ENCODE measurements at regions not wholly inside any gene's neighbourhood (a gene's known extent, or its start where the extent isn't known, plus 50 kb on each side); places are given as distances from the start of the nearest gene placed in this dataset.

DNA sequence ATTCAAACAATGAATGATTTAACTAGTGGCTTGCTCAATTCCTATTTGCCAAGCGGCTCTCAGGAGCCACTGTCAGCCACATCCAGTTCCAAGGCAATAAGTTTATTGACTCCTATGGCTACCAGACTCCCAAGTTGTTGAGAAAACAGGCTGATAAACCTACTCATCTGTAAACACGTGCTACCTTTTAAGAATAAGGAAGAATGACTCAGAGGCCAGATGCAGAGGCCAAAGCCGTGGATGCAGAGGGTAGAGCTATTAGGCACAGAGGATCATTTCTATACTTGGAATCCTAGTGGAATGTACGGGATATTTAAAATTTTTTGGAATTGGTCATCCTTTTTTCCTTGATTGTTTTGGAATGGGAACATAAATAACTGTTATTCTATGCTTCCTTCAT is 1921.1 kb downstream of the OLFM4 start (continued):
- TF ChIP-seq, protein P1, sequence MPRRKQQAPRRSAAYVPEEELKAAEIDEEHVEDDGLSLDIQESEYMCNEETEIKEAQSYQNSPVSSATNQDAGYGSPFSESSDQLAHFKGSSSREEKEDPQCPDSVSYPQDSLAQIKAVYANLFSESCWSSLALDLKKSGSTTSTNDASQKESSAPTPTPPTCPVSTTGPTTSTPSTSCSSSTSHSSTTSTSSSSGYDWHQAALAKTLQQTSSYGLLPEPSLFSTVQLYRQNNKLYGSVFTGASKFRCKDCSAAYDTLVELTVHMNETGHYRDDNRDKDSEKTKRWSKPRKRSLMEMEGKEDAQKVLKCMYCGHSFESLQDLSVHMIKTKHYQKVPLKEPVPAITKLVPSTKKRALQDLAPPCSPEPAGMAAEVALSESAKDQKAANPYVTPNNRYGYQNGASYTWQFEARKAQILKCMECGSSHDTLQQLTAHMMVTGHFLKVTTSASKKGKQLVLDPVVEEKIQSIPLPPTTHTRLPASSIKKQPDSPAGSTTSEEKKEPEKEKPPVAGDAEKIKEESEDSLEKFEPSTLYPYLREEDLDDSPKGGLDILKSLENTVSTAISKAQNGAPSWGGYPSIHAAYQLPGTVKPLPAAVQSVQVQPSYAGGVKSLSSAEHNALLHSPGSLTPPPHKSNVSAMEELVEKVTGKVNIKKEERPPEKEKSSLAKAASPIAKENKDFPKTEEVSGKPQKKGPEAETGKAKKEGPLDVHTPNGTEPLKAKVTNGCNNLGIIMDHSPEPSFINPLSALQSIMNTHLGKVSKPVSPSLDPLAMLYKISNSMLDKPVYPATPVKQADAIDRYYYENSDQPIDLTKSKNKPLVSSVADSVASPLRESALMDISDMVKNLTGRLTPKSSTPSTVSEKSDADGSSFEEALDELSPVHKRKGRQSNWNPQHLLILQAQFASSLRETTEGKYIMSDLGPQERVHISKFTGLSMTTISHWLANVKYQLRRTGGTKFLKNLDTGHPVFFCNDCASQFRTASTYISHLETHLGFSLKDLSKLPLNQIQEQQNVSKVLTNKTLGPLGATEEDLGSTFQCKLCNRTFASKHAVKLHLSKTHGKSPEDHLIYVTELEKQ (tag by site-specific recombination; IDR thresholded peaks at IDR 0.05; ENCODE audit: borderline replicate concordance) = no peak
- TF ChIP-seq MYNN (tag by site-specific recombination; IDR thresholded peaks at IDR 0.05; ENCODE audit: borderline replicate concordance) = no peak
- no peak for TF ChIP-seq ZNF140 (tag by site-specific recombination; IDR thresholded peaks at IDR 0.05)
- no peak for TF ChIP-seq EGR2 (tag by site-specific recombination; IDR thresholded peaks at IDR 0.05; ENCODE audit: low read depth)

DNA sequence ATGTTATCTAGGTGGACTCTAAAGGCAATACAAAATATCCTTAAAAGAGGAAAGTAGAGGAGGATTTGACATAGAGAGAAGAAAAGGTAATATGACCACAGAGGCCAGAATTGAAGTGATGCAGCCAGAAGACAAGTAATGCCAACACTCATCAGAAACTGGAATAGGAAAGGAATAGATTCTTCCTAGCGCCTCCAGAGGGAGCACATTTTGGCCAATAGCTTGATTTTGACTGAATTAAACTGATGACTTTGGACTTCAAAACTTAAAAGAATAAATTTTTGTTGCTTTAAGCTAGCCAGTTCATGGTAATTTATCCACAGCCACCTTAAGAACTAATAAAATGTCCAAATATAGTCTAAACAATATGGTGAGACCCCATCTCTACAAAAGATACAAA is 1921.9 kb downstream of the OLFM4 start:
- POLR2A ChIA-PET = no interaction called here
- H3K36me3 ChIP-seq (ENCODE audit: control insufficient read depth in 2 of 2, insufficient read depth in 1 of 2, low read length in 2 of 2) = no peaks in the 10 kb centered on the region
- TF ChIP-seq ZNF843 (tag by site-specific recombination; IDR thresholded peaks at IDR 0.05) (no peak), SETDB1 (IDR thresholded peaks at IDR 0.05; ENCODE audit: insufficient read length, low read length) (no peak), ZFP41 (tag by site-specific recombination; IDR thresholded peaks at IDR 0.05; ENCODE audit: borderline replicate concordance) (no peak)
- H3K4me1 ChIP-seq (ENCODE audit: control insufficient read depth, insufficient read depth, low read length) = no peaks in the 10 kb centered on the region
- no peaks in the 10 kb centered on the region for H3K9me3 ChIP-seq (ENCODE audit: control insufficient read depth, insufficient read depth, low read depth, low read length)
- H3K27ac ChIP-seq (ENCODE audit: extremely low read depth, low read depth, low read length) = no peak overlapping the region
- CTCF ChIA-PET = interaction anchor here (0.7 to 1.2 kb wide), 2 partner anchors 10 to 195 kb away, joined by 3 to 6 read pairs; no protein-coding TSS in a partner anchor
- H3K4me3 ChIP-seq (ENCODE audit: low read depth, low read length) = no peak overlapping the region

DNA sequence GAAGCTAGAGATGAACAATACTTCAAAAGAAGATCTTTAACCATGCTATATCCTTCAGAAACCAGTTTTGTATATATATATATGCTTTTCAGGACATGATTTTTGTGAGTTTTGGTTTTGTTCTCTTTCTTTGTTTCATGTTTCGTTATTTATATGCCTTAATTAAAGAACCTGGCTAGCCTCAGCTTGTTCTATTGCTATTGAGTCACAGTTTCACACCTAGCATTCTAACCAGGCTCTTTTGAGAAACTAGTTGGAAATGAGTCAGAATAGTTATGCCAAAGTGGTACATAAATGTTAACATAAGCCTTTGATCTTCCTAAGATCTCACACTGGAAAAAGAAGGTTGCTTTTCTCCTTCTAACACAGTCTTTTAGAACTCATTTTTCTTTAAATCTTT is 1925.2 kb downstream of the OLFM4 start:
- POLR2A ChIA-PET = no interaction called here
- TF ChIP-seq, protein P2, sequence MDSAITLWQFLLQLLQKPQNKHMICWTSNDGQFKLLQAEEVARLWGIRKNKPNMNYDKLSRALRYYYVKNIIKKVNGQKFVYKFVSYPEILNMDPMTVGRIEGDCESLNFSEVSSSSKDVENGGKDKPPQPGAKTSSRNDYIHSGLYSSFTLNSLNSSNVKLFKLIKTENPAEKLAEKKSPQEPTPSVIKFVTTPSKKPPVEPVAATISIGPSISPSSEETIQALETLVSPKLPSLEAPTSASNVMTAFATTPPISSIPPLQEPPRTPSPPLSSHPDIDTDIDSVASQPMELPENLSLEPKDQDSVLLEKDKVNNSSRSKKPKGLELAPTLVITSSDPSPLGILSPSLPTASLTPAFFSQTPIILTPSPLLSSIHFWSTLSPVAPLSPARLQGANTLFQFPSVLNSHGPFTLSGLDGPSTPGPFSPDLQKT (IDR thresholded peaks at IDR 0.05; ENCODE audit: borderline replicate concordance, low read depth, low read length) = no peak
- no peak for TF ChIP-seq ZFHX2 (tag by site-specific recombination; conservative IDR thresholded peaks at IDR 0.05)
- TF ChIP-seq ZNF214 (tag by site-specific recombination; IDR thresholded peaks at IDR 0.05; ENCODE audit: borderline replicate concordance) = no peak
- no peak for TF ChIP-seq ZNF571 (tag by site-specific recombination; IDR thresholded peaks at IDR 0.05)
- TF ChIP-seq KLF9 (tag by site-specific recombination; IDR thresholded peaks at IDR 0.05; ENCODE audit: low read depth) = no peak
- no peak for TF ChIP-seq ZNF514 (tag by site-specific recombination; IDR thresholded peaks at IDR 0.05)
- no peak for TF ChIP-seq ZNF394 (tag by site-specific recombination; IDR thresholded peaks at IDR 0.05; ENCODE audit: borderline replicate concordance)
- TF ChIP-seq, protein P3, sequence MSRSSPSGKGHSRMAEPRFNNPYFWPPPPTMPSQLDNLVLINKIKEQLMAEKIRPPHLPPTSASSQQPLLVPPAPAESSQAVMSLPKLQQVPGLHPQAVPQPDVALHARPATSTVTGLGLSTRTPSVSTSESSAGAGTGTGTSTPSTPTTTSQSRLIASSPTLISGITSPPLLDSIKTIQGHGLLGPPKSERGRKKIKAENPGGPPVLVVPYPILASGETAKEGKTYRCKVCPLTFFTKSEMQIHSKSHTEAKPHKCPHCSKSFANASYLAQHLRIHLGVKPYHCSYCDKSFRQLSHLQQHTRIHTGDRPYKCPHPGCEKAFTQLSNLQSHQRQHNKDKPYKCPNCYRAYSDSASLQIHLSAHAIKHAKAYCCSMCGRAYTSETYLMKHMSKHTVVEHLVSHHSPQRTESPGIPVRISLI (tag by site-specific recombination; IDR thresholded peaks at IDR 0.05) = no peak
- no peak for TF ChIP-seq SCRT1 (tag by site-specific recombination; IDR thresholded peaks at IDR 0.05; ENCODE audit: borderline replicate concordance)
- Histone ChIP-seq H3K4me1 (ENCODE audit: control insufficient read depth, insufficient read depth, low read length) (no peaks in the 10 kb centered on the region), H3K4me3 (ENCODE audit: low read depth, low read length) (no peak overlapping the region), H3K36me3 (ENCODE audit: control insufficient read depth in 2 of 2, insufficient read depth in 1 of 2, low read length in 2 of 2) (no peaks in the 10 kb centered on the region), H3K27ac (ENCODE audit: extremely low read depth, low read depth, low read length) (no peak overlapping the region), H3K9me3 (ENCODE audit: control insufficient read depth, insufficient read depth, low read depth, low read length) (no peaks in the 10 kb centered on the region)
- CTCF ChIA-PET = no interaction called here
